ENCODE measurements at regions not wholly inside any gene's neighbourhood (a gene's known extent, or its start where the extent isn't known, plus 50 kb on each side); places are given as distances from the start of the nearest gene placed in this dataset.

DNA sequence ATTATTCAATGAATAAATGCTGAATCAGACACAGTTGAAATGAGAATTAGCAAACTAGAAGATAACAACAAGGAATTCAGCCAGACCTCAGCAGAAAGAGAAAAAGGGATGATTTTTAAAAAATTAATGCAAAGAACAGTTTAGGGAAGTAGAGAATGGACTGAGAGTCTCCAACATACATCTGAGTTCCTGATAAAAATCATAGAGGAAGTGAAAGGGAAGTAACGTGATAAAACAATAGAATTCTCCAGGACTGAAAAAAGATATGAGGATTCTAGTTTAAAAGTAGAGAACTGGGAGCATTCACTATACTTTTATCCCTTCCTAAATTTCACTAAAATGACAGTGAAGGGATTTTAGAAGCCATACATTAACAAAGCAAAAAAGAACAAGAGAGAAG, 592.0 kb downstream of the SOX6 start:
- TF ChIP-seq, protein P1, sequence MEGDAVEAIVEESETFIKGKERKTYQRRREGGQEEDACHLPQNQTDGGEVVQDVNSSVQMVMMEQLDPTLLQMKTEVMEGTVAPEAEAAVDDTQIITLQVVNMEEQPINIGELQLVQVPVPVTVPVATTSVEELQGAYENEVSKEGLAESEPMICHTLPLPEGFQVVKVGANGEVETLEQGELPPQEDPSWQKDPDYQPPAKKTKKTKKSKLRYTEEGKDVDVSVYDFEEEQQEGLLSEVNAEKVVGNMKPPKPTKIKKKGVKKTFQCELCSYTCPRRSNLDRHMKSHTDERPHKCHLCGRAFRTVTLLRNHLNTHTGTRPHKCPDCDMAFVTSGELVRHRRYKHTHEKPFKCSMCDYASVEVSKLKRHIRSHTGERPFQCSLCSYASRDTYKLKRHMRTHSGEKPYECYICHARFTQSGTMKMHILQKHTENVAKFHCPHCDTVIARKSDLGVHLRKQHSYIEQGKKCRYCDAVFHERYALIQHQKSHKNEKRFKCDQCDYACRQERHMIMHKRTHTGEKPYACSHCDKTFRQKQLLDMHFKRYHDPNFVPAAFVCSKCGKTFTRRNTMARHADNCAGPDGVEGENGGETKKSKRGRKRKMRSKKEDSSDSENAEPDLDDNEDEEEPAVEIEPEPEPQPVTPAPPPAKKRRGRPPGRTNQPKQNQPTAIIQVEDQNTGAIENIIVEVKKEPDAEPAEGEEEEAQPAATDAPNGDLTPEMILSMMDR (IDR thresholded peaks at IDR 0.05): no peak
- no peak for TF ChIP-seq POLR2A (IDR thresholded peaks at IDR 0.05)
